Fibroblast of villous mesenchyme (primary cell): ENCODE measurements at regions not wholly inside any gene's neighbourhood (a gene's known extent, or its start where the extent isn't known, plus 50 kb on each side); places are given as distances from the start of the nearest gene placed in this dataset.
"Not testable (repeated sequence)": the region's sequence is repeated elsewhere in the genome, so short reads cannot be mapped to it uniquely, and the experiment has no call there.

Experiments
- DNase-seq: peaks from one replicate; pipeline ENCODE4 v3.0.0-alpha.2; 2010; ENCODE audit warnings: low read depth
- H3K4me3 ChIP-seq: 2 replicates; pipeline ENCODE4 v1.5.1; 2011; ENCODE audit warnings: low read depth, mild to moderate bottlenecking, low read length
- TF ChIP-seq, protein P1 (sequence below): IDR thresholded peaks from 2 replicates; pipeline ENCODE4 v1.5.1; 2012; ENCODE audit warnings: low read depth, mild to moderate bottlenecking, low read length; ENCODE audit not compliant: insufficient read depth

DNA sequence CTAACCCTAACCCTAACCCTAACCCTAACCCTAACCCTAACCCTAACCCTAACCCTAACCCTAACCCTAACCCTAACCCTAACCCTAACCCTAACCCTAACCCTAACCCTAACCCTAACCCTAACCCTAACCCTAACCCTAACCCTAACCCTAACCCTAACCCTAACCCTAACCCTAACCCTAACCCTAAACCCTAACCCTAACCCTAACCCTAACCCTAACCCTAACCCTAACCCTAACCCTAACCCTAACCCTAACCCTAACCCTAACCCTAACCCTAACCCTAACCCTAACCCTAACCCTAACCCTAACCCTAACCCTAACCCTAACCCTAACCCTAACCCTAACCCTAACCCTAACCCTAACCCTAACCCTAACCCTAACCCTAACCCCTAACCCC is 80.6 kb upstream of the PLEKHG4B start:
- H3K4me3 ChIP-seq, DNase-seq: not testable (repeated sequence)

DNA sequence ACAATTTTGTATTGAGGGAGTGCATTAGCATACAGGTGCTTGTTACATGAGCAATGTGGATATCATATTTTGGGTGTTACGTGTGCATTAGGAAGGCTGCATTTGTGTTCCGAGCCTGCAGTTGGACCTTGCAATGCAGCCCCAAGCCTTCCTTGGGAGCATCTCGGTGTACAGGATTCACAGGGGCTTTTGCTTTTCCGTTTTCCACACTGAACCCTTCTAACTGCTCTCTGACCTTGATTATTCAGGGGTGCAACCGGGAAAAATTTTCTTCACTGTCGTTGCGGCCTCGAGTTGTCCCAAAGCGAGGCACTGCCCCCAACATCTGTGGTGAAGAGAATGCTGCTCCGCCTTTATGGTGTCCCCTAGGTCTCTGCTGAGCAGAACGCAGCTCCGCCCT is 80.1 kb upstream of the PLEKHG4B start:
- DNase-seq = peak; percentile 60
- no peak overlapping the region for H3K4me3 ChIP-seq
- TF ChIP-seq, protein P1, sequence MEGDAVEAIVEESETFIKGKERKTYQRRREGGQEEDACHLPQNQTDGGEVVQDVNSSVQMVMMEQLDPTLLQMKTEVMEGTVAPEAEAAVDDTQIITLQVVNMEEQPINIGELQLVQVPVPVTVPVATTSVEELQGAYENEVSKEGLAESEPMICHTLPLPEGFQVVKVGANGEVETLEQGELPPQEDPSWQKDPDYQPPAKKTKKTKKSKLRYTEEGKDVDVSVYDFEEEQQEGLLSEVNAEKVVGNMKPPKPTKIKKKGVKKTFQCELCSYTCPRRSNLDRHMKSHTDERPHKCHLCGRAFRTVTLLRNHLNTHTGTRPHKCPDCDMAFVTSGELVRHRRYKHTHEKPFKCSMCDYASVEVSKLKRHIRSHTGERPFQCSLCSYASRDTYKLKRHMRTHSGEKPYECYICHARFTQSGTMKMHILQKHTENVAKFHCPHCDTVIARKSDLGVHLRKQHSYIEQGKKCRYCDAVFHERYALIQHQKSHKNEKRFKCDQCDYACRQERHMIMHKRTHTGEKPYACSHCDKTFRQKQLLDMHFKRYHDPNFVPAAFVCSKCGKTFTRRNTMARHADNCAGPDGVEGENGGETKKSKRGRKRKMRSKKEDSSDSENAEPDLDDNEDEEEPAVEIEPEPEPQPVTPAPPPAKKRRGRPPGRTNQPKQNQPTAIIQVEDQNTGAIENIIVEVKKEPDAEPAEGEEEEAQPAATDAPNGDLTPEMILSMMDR = no peak

DNA sequence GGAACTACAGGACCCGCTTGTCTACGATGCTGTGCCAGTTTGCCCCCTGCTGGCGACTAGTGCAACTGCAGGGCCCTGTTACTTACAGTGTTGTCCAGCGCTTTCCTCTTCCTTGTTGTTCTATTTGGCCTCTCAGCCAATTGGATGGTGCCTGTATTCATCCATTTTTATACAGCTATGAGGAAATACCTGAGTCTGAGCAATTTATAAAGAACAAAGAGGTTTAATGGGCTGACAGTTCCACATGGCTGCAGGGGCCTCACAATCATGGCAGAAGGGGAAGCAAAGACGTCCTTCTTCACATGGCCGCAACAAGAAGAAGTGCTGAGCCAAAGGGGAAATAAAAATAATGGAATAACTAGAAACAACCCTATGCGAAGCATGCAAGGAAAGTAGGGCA is 78.7 kb upstream of the PLEKHG4B start:
- TF ChIP-seq, protein P1 = no peak
- no peak overlapping the region for H3K4me3 ChIP-seq
- DNase-seq = peak; percentile 10

DNA sequence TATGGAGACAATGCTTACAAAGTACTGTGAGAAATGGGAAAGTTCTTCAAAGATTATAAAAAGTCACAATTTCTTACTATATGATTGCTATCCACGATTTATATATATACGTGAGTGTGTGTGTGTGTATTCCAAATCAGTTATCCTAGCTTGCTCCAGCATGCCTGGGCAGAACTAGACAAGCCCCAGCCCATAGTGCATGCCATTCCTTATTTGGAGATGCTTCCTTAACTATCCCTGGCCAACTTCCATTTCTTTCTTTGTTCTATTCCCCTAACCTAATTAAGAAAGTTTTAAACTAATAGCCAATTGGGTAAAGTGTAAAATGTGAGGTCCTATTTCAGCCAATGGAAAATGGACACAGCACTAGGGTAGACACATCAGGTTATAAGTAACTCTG is 77.3 kb upstream of the PLEKHG4B start:
- not testable (repeated sequence) for DNase-seq, H3K4me3 ChIP-seq

DNA sequence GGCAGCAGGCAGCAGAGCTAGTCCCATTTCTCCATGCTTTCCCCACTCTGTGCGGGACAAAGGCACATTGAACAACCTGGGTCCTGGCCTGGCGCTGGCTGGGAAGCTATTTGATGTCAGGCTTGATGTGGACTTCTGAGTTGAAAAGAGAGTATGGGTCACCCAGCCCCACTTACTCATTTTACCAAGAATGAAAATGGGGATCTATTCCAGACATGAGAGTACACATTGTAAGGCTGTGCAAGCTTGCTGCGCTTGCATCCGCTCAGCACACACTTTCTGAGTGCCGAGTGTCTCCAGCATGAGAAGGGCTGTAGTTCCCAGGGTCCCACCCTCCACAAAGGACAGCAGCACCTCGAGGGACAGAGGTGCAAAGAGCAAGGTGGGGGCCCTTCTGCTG is 71.7 kb upstream of the PLEKHG4B start:
- not testable (repeated sequence) for DNase-seq, H3K4me3 ChIP-seq

DNA sequence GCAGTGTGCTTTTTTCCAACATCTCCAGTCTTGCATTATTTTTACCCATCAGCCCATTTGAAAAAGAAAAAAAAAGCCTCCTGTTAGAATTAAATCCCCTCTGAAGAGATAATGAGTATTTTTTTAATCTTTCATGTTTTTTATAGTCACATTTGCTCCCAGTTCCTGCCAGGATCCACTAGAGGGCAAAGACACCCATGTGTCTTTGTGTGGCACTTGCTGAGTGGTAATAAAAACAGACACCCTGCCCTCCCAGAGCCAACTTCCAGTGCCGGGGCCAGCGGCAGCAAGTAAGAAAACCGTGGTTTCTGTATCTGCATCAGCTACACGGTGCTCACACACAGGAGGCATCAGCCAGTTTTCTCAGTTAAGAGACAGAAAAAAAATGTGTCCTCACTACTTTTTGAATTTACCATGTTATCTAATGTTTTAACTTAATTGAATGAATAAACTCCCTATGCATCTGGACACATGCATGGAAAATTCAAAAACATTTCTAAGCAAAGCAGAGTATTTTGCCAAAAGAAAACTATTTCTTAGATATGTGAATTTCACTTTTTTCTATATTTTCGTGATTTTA is 70.2 kb upstream of the PLEKHG4B start:
- TF ChIP-seq, protein P1 = peak; percentile 33
- H3K4me3 ChIP-seq = no peak overlapping the region
- DNase-seq = no peak

DNA sequence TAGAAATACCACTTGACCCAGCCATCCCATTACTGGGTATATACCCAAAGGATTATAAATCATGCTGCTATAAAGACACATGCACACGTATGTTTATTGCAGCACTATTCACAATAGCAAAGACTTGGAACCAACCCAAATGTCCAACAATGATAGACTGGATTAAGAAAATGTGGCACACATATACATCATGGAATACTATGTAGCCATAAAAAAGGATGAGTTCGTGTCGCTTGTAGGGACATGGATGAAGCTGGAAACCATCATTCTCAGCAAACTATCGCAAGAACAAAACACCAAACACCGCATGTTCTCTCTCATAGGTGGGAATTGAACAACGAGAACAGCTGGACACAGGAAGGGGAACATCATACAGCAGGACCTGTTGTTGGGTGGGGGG is 68.1 kb upstream of the PLEKHG4B start:
- not testable (repeated sequence) for DNase-seq, H3K4me3 ChIP-seq

DNA sequence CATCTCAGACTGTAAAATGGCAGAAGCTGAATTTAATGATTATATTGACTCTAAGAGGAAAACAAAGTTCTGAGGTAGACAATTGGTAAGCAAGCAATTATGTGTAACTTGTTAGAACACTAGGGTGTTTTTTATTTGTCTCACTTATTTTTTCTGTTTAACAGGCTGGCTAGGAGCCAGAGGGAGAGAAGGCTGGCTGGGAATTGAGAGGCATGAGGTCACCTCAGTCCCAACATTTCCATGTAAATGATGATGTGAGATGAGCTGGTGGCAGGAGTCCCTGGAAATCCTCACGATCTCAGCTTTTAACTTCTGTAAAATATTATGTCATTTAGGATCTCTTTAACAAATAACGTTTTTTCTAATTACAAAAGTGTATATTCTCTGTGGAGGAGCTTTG is 66.9 kb upstream of the PLEKHG4B start:
- DNase-seq, H3K4me3 ChIP-seq: not testable (repeated sequence)

DNA sequence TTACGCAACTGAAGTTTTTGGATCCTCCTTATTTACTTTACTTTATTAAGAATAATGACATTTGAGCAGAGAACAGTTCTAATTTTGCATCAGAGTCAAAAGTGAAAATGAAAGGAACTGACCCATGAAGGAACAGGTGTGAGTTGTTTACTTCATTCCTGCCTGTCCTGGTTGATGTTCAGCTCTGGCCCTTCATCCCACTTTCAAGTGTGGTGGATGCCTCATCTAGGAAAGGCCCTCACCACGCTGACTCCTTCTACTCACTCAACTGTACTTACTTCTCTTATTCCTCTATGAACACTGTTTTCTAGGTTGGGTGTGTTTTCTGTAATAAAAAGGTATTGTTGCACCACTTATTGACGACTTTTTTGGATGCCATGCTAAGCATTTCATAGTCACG is 61.8 kb upstream of the PLEKHG4B start:
- TF ChIP-seq, protein P1 = no peak
- no peak for DNase-seq
- no peak overlapping the region for H3K4me3 ChIP-seq

DNA sequence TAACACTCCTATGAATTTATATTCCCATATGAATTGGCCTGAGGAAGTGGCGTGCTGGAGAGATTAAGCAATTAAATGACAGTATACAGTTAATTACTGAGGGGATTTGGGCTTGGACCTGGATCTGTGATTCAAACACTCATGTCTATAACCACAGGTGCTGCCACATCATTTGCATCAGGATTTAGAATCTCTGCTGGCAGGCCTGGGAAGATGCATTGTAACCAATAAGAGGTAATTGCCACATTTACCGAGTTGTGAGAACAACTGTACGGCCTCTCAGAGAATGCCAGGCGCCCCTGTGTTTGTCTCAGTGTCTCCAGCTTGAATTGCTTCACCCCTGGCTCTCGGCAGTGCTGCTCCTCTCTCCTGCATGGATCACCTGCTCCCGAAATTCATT is 61.4 kb upstream of the PLEKHG4B start:
- not testable (repeated sequence) for H3K4me3 ChIP-seq, DNase-seq
